GM12878 (cell line): ENCODE measurements at regions not wholly inside any gene's neighbourhood (a gene's known extent, or its start where the extent isn't known, plus 50 kb on each side); places are given as distances from the start of the nearest gene placed in this dataset.

Source experiments
- ATAC-seq: fragments of 200-7000 bp; cut with Tn5 transposase; 3 replicates; pipeline ENCODE4 v1.9.1; 2020; ENCODE audit warnings: mild to moderate bottlenecking, moderate library complexity
- BruUV-seq: library from RNA; stranded (reverse); fragments of 400-500 nt; replicated peaks from 2 replicates; lab custom pipeline; 2021; lab: Mats Ljungman, UMichigan
- CTCF ChIA-PET: fragments of 300-600 bp; sonication (Branson Sonifier 250); formaldehyde crosslinking; extraction: SDS; loops from one replicate; lab custom pipeline; 2021; ENCODE audit warnings: inconsistent platforms; lab: Yijun Ruan, JAX
- POLR2A ChIA-PET: fragments of 350-600 bp; formaldehyde crosslinking; extraction: SDS; loops from one replicate; lab custom pipeline; 2021; ENCODE audit warnings: inconsistent platforms; lab: Charles Lee
- RAD21 ChIA-PET: fragments of 300-600 bp; sonication (Branson Sonifier 250); formaldehyde crosslinking; loops from one replicate; lab custom pipeline; 2023; ENCODE audit warnings: antibody characterized with exemption; ENCODE audit not compliant: unreplicated experiment; lab: Charles Lee
- SMC1A ChIA-PET: fragments of 300-600 bp; sonication (Branson Sonifier 250); formaldehyde crosslinking; loops from one replicate; lab custom pipeline; 2023; ENCODE audit not compliant: unreplicated experiment, uncharacterized antibody; lab: Charles Lee
- DNase-seq: peaks from one replicate; pipeline ENCODE4 v3.0.0-alpha.2; 2011; ENCODE audit warnings: low read depth, low spot score
- FAIRE-seq: peaks from 3 replicates; lab custom pipeline; 2011; peaks lifted over from hg19 to GRCh38; lab: Jason Lieb, UNC
- H2AFZ ChIP-seq: 2 replicates; pipeline ENCODE4 v1.6.0; 2011; ENCODE audit warnings: low read depth, low read length, control low read depth; ENCODE audit not compliant: control insufficient read depth
- H3K27ac ChIP-seq: 2 replicates; pipeline ENCODE4 v1.5.1; 2011; ENCODE audit warnings: control low read depth; ENCODE audit not compliant: control insufficient read depth, insufficient read depth
- H3K27me3 ChIP-seq, 2 experiments: replicated peaks in 1 of 2; 2 replicates each; pipeline versions ENCODE4 v1.6.0 to v1.6.1; 2011; ENCODE audit warnings: low read length in 1 of 2; ENCODE audit not compliant: control insufficient read depth in 2 of 2, insufficient read depth in 2 of 2
- H3K36me3 ChIP-seq, 2 experiments: 2 replicates each; pipeline ENCODE4 v1.5.1; 2011; ENCODE audit warnings: low read length in 1 of 2; ENCODE audit not compliant: control insufficient read depth in 2 of 2, insufficient read depth in 2 of 2
- H3K4me1 ChIP-seq: 2 replicates; pipeline ENCODE4 v1.6.1; 2011; ENCODE audit warnings: mild to moderate bottlenecking, low read length, moderate library complexity, mixed read lengths; ENCODE audit not compliant: control insufficient read depth, insufficient read depth
- H3K4me2 ChIP-seq: 2 replicates; pipeline ENCODE4 v1.6.0; 2011; ENCODE audit warnings: control low read depth; ENCODE audit not compliant: control insufficient read depth, insufficient read depth
- H3K4me3 ChIP-seq: fragments of 200-600 bp; sonication (generic); 2 replicates; pipeline ENCODE4 v1.5.1; 2016
- H3K79me2 ChIP-seq: 2 replicates; pipeline ENCODE4 v1.6.0; 2011; ENCODE audit warnings: low read length; ENCODE audit not compliant: control insufficient read depth, insufficient read depth
- H3K9ac ChIP-seq: 2 replicates; pipeline ENCODE4 v1.8.0; 2011; ENCODE audit warnings: low read length, control low read depth, mixed read lengths; ENCODE audit not compliant: control insufficient read depth, insufficient read depth
- H3K9me3 ChIP-seq: replicated peaks from 3 replicates; pipeline ENCODE4 v1.5.1; 2011; ENCODE audit warnings: mild to moderate bottlenecking, low read length; ENCODE audit not compliant: control insufficient read depth, insufficient read depth
- H4K20me1 ChIP-seq: 2 replicates; pipeline ENCODE4 v1.6.0; 2011; ENCODE audit not compliant: control insufficient read depth, insufficient read depth
- CREB1 ChIP-seq: IDR thresholded peaks from 2 replicates; pipeline ENCODE4 v1.6.1; 2012; ENCODE audit warnings: low read depth, mild to moderate bottlenecking, inconsistent platforms
- KDM1A ChIP-seq: fragments of 200-600 bp; sonication (generic); IDR thresholded peaks from 2 replicates; pipeline ENCODE4 v1.6.1; 2016; ENCODE audit warnings: borderline replicate concordance
- PAX8 ChIP-seq: fragments of 450-650 bp; IDR thresholded peaks from 2 replicates; pipeline ENCODE4 v1.6.1; 2017; ENCODE audit warnings: mild to moderate bottlenecking, moderate library complexity
- WGBS: methylation state at CpG from one replicate; pipeline ENCODE4 v1.1.6; 2016; ENCODE audit warnings: low lambda C conversion rate; ENCODE audit not compliant: insufficient replicate concordance, insufficient coverage; ENCODE audit errors: missing lambda C conversion rate; 5-methylcytosine and 5-hydroxymethylcytosine counted together
- in situ Hi-C: fragments of 300-500 bp; cut with MboI; formaldehyde crosslinking; loops from 9 replicates; pipeline ENCODE4 v1.14.3; 2018; ENCODE audit warnings: mixed read lengths
- intact Hi-C: fragments of 100-400 bp; cut with micrococcal nuclease; formaldehyde crosslinking; loops from one replicate; pipeline ENCODE4 v1.14.2; 2022; ENCODE audit not compliant: unreplicated experiment
- TF ChIP-seq, protein P1 (sequence below): fragments of 450-650 bp; IDR thresholded peaks from 2 replicates; pipeline ENCODE4 v1.6.1; 2018; ENCODE audit warnings: borderline replicate concordance, mild to moderate bottlenecking; ENCODE audit not compliant: partially characterized antibody
- TF ChIP-seq, protein P2 (sequence below): IDR thresholded peaks from 2 replicates; pipeline ENCODE4 v1.6.1; 2011; ENCODE audit warnings: low read depth, low read length, improper control_type of control experiment, borderline replicate concordance

DNA sequence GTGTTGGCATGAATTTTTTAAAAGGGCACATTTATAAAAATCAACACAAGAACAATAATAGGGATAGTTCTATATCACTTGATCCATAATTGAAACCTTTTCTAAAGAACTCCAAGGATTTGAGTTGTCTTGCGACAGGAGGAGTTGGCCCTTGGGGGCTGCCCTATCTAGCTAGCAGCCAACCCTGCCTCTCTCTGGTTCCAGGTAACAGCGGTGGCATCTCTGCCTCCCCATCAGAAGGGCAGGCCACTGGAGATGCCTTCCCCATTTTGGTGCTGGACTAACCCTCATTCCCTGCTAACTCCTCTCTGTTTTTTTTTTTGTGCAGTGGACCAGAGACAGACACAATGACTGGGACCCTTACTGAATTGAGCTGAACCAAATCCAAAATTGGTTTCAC lies 393.0 kb downstream of the MED10 start:
- SMC1A ChIA-PET, result no interaction called here
- no TSS peak for BruUV-seq
- H3K9me3 ChIP-seq, result no peaks in the 10 kb centered on the region
- no peaks in the 10 kb centered on the region for H4K20me1 ChIP-seq
- in situ Hi-C loops, result no loop called here
- H3K4me1 ChIP-seq, result no peaks in the 10 kb centered on the region
- no peak overlapping the region for H3K4me2 ChIP-seq
- TF ChIP-seq KDM1A, result no peak
- TF ChIP-seq, protein P1, sequence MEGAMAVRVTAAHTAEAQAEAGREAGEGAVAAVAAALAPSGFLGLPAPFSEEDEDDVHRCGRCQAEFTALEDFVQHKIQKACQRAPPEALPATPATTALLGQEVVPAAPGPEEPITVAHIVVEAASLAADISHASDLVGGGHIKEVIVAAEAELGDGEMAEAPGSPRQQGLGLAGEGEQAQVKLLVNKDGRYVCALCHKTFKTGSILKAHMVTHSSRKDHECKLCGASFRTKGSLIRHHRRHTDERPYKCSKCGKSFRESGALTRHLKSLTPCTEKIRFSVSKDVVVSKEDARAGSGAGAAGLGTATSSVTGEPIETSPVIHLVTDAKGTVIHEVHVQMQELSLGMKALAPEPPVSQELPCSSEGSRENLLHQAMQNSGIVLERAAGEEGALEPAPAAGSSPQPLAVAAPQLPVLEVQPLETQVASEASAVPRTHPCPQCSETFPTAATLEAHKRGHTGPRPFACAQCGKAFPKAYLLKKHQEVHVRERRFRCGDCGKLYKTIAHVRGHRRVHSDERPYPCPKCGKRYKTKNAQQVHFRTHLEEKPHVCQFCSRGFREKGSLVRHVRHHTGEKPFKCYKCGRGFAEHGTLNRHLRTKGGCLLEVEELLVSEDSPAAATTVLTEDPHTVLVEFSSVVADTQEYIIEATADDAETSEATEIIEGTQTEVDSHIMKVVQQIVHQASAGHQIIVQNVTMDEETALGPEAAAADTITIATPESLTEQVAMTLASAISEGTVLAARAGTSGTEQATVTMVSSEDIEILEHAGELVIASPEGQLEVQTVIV, result no peak
- TF ChIP-seq PAX8, result no peak
- TF ChIP-seq CREB1, result no peak
- TF ChIP-seq, protein P2, sequence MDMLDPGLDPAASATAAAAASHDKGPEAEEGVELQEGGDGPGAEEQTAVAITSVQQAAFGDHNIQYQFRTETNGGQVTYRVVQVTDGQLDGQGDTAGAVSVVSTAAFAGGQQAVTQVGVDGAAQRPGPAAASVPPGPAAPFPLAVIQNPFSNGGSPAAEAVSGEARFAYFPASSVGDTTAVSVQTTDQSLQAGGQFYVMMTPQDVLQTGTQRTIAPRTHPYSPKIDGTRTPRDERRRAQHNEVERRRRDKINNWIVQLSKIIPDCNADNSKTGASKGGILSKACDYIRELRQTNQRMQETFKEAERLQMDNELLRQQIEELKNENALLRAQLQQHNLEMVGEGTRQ, result no peak
- TF ChIP-seq, all 136 proteins: peak for 0
- Histone ChIP-seq H3K27me3 (no peaks in the 10 kb centered on the region), H3K9ac (no peak overlapping the region), H3K36me3 (no peaks in the 10 kb centered on the region), H3K27ac (no peak overlapping the region), H3K4me3 (no peak overlapping the region), H2AFZ (no peak overlapping the region), H3K79me2 (no peaks in the 10 kb centered on the region)
- DNase-seq (no peak), ATAC-seq (no peak), FAIRE-seq (no peak)
- ChIA-PET POLR2A (no interaction called here), RAD21 (interaction anchor here (0.5 kb wide), 1 partner anchor 1004 kb away, joined by 3 read pairs; no protein-coding TSS in a partner anchor), CTCF (no interaction called here)
- WGBS, result 56% methylated on average over 2 of the region's 2 CpGs
- intact Hi-C loops, result no loop called here
